HepG2 (cell line): ENCODE measurements at regions not wholly inside any gene's neighbourhood (a gene's known extent, or its start where the extent isn't known, plus 50 kb on each side); places are given as distances from the start of the nearest gene placed in this dataset.

Experiments used
- ATAC-seq: fragments of 200-7000 bp; cut with Tn5 transposase; 3 replicates; pipeline ENCODE4 v1.9.1; 2020; ENCODE audit warnings: mild to moderate bottlenecking, moderate library complexity
- BruUV-seq: library from RNA; stranded (reverse); fragments of 400-500 nt; replicated peaks from 2 replicates; lab custom pipeline; 2021; lab: Mats Ljungman, UMichigan
- CTCF ChIA-PET: fragments of 300-600 bp; formaldehyde crosslinking; extraction: SDS; loops from one replicate; lab custom pipeline; 2021; ENCODE audit warnings: low total read pairs, inconsistent platforms, low intra/inter-chr PET ratio; lab: Yijun Ruan, JAX
- POLR2A ChIA-PET: fragments of 350-600 bp; sonication (Branson Sonifier 250); formaldehyde crosslinking; loops from one replicate; lab custom pipeline; 2020; ENCODE audit warnings: antibody characterized with exemption, inconsistent platforms; lab: Yijun Ruan, JAX
- DNase-seq: peaks from one replicate; pipeline ENCODE4 v3.0.0-alpha.2; 2015; ENCODE audit warnings: low spot score
- FAIRE-seq: peaks from 3 replicates; lab custom pipeline; 2011; peaks lifted over from hg19 to GRCh38; lab: Jason Lieb, UNC
- H2AFZ ChIP-seq: one replicate; pipeline ENCODE4 v1.6.1; 2011; ENCODE audit warnings: low read length, inconsistent platforms
- H3K27ac ChIP-seq: fragments of 300-600 bp; 3 replicates; pipeline ENCODE4 v1.8.0; 2011; ENCODE audit warnings: mixed run types, mild to moderate bottlenecking, mixed read lengths, low read length, inconsistent platforms; ENCODE audit not compliant: insufficient read depth; ENCODE audit errors: extremely low read length
- H3K27me3 ChIP-seq, 2 experiments: fragments of 200-600 bp in 1 of 2; 2 replicates in 1 of 2; 3 replicates in 1 of 2; pipeline versions ENCODE4 v1.6.0 to v1.8.0; 2011; ENCODE audit warnings: low read length in 2 of 2, mild to moderate bottlenecking in 2 of 2, moderate library complexity in 2 of 2, inconsistent platforms in 1 of 2; ENCODE audit not compliant: insufficient read depth in 2 of 2, control insufficient read depth in 1 of 2
- H3K36me3 ChIP-seq, 2 experiments: fragments of 200-600 bp in 1 of 2; replicated peaks in 1 of 2; 2 replicates in 1 of 2; 3 replicates in 1 of 2; pipeline versions ENCODE4 v1.5.1 to v1.8.0; 2011; ENCODE audit warnings: low read length in 2 of 2, inconsistent platforms in 1 of 2; ENCODE audit not compliant: insufficient read depth in 2 of 2, control insufficient read depth in 1 of 2
- H3K4me1 ChIP-seq: 2 replicates; pipeline ENCODE4 v1.5.1; 2012; ENCODE audit warnings: low read length, inconsistent platforms; ENCODE audit not compliant: insufficient read depth
- H3K4me2 ChIP-seq: 2 replicates; pipeline ENCODE4 v1.6.0; 2011; ENCODE audit warnings: low read depth, low read length, inconsistent platforms
- H3K4me3 ChIP-seq, 3 experiments: fragments of 200-600 bp in 1 of 3; sonication (generic), shearing (Covaris generic) in 1 of 3; replicated peaks in 1 of 3; 2 replicates each; pipeline ENCODE4 v1.5.1; 2011 to 2016; ENCODE audit warnings: low read length in 3 of 3, inconsistent platforms in 2 of 3, low read depth in 2 of 3, mild to moderate bottlenecking in 2 of 3, control low read depth in 1 of 3, mixed read lengths in 1 of 3; ENCODE audit not compliant: insufficient read depth in 1 of 3
- H3K79me2 ChIP-seq: one replicate; pipeline ENCODE4 v1.6.1; 2011; ENCODE audit warnings: low read length, inconsistent platforms; ENCODE audit not compliant: insufficient read depth
- H3K9ac ChIP-seq: 2 replicates; pipeline ENCODE4 v1.6.0; 2011; ENCODE audit warnings: mild to moderate bottlenecking, low read depth, low read length, inconsistent platforms; ENCODE audit not compliant: insufficient read depth
- H3K9me3 ChIP-seq: 2 replicates; pipeline ENCODE4 v1.5.1; 2012; ENCODE audit warnings: mild to moderate bottlenecking, low read length
- H4K20me1 ChIP-seq: 2 replicates; pipeline ENCODE4 v1.6.0; 2011; ENCODE audit warnings: inconsistent platforms, mild to moderate bottlenecking, low read length, moderate library complexity; ENCODE audit not compliant: insufficient read depth
- HNRNPL ChIP-seq: fragments of 200-400 bp; formaldehyde crosslinking; IDR thresholded peaks from 2 replicates; pipeline ENCODE4 v1.6.1; 2017; ENCODE audit warnings: mild to moderate bottlenecking, low read depth, low read length
- KLF6 ChIP-seq: IDR thresholded peaks from 2 replicates; pipeline ENCODE4 v1.8.0; 2016; ENCODE audit warnings: missing biosample characterization, missing genetic modification reagents
- TOPORS ChIP-seq: sonication (generic); formaldehyde crosslinking; IDR thresholded peaks from 2 replicates; pipeline ENCODE4 v1.8.0; 2023; ENCODE audit warnings: mild to moderate bottlenecking, missing genetic modification reagents
- ZNF615 ChIP-seq: sonication (generic); formaldehyde crosslinking; IDR thresholded peaks from 2 replicates; pipeline ENCODE4 v1.5.0; 2020; ENCODE audit warnings: mild to moderate bottlenecking, missing genetic modification reagents, borderline replicate concordance
- ZNF670 ChIP-seq: sonication (generic); formaldehyde crosslinking; IDR thresholded peaks from 2 replicates; pipeline ENCODE4 v1.8.0; 2022; ENCODE audit warnings: mild to moderate bottlenecking, missing genetic modification reagents, borderline replicate concordance
- WGBS: methylation state at CpG from one replicate; pipeline ENCODE4 v1.1.6; 2017; ENCODE audit warnings: low lambda C conversion rate; 5-methylcytosine and 5-hydroxymethylcytosine counted together
- in situ Hi-C: cut with HindIII; loops from 2 replicates; pipeline ENCODE4 v1.10.0; 2017; ENCODE audit warnings: low pct_unique_long_range_greater_than_20kb; ENCODE audit not compliant: extremely low pct_ligation_motif_present
- intact Hi-C: fragments of 100-400 bp; cut with micrococcal nuclease; formaldehyde crosslinking; loops from one replicate; pipeline ENCODE4 v1.10.0; 2022; ENCODE audit not compliant: unreplicated experiment
- TF ChIP-seq, protein P1 (sequence below): IDR thresholded peaks from 2 replicates; pipeline ENCODE4 v1.6.1; 2016
- TF ChIP-seq, protein P2 (sequence below): sonication (generic); formaldehyde crosslinking; IDR thresholded peaks from 2 replicates; pipeline ENCODE4 v1.5.0; 2020; ENCODE audit warnings: missing genetic modification reagents
- TF ChIP-seq, protein P3 (sequence below): sonication (generic); formaldehyde crosslinking; IDR thresholded peaks from 2 replicates; pipeline ENCODE4 v1.8.1; 2023; ENCODE audit warnings: mild to moderate bottlenecking, missing genetic modification reagents
- TF ChIP-seq, protein P4 (sequence below): sonication (generic); formaldehyde crosslinking; IDR thresholded peaks from 2 replicates; pipeline ENCODE4 v1.4.0; 2020; ENCODE audit warnings: missing genetic modification reagents
- TF ChIP-seq, protein P5 (sequence below): sonication (generic); formaldehyde crosslinking; IDR thresholded peaks from 2 replicates; pipeline ENCODE4 v1.4.0; 2020; ENCODE audit warnings: mild to moderate bottlenecking, missing genetic modification reagents

DNA sequence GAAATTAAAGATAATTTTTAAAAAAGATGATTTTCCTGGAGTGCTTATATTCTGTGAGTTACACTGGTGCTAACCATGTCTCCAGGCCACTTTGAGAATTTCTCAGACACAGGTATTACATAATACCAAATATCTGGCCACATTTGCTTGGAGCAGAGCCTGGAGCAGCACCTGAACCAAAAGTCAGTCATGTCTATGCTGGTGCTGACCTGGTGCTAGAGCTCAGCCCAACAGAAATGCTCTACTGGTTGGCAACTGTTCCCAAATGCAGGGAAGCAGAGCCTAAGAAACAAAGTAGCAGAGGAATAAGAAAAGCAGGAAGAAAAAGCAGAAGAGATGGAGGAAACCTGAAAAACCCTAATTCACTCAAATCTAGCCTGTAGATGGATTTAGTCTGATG, 135.7 kb upstream of the SLC7A14 start:
- no peak overlapping the region for H3K9ac ChIP-seq
- H3K4me2 ChIP-seq: no peak overlapping the region
- no peaks in the 10 kb centered on the region for H3K4me1 ChIP-seq
- intact Hi-C loops (no loop called here), in situ Hi-C loops (no loop called here)
- no peak overlapping the region for H3K4me3 ChIP-seq
- TF ChIP-seq KLF6 (CRISPR knock-in tag) (no peak), HNRNPL (no peak), ZNF615 (CRISPR knock-in tag) (no peak)
- TF ChIP-seq, protein P1, sequence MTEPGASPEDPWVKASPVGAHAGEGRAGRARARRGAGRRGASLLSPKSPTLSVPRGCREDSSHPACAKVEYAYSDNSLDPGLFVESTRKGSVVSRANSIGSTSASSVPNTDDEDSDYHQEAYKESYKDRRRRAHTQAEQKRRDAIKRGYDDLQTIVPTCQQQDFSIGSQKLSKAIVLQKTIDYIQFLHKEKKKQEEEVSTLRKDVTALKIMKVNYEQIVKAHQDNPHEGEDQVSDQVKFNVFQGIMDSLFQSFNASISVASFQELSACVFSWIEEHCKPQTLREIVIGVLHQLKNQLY (CRISPR knock-in tag): no peak
- no peaks in the 10 kb centered on the region for H3K27me3 ChIP-seq
- no peaks in the 10 kb centered on the region for H4K20me1 ChIP-seq
- no peaks in the 10 kb centered on the region for H3K79me2 ChIP-seq
- ChIA-PET POLR2A (no interaction called here), CTCF (no interaction called here)
- no peaks in the 10 kb centered on the region for H3K9me3 ChIP-seq
- FAIRE-seq (no peak), ATAC-seq (no peak), DNase-seq (no peak)
- no peaks in the 10 kb centered on the region for H3K36me3 ChIP-seq
- H3K27ac ChIP-seq: no peak overlapping the region
- H2AFZ ChIP-seq: no peak overlapping the region
- no TSS peak for BruUV-seq

DNA sequence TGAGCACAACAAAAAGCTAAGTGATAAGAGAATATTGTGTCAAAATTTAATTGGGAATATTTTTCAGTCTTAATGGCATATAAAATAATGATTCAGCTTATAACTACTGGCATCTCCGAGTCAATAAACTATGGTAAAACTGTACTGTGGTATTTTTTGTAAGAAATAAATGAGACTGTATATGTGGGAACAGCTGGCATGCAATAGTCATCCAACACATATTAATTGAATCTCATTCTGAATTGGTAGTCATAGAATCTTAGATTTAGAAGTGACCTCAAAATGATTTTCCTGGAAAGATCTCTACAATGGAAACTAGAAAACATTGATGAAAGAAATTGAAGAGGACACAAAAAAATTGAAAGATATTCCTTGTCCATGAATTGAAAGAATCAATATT, 133.4 kb upstream of the SLC7A14 start:
- H3K4me2 ChIP-seq: no peak overlapping the region
- H4K20me1 ChIP-seq: no peaks in the 10 kb centered on the region
- ATAC-seq (no peak), DNase-seq (no peak), FAIRE-seq (no peak)
- no peak overlapping the region for H3K9ac ChIP-seq
- H3K79me2 ChIP-seq: no peaks in the 10 kb centered on the region
- H3K9me3 ChIP-seq: no peaks in the 10 kb centered on the region
- no peaks in the 10 kb centered on the region for H3K36me3 ChIP-seq
- no peak overlapping the region for H3K4me3 ChIP-seq
- no TSS peak for BruUV-seq
- WGBS: 0% methylated on average over 1 of the region's 1 CpG
- H3K27me3 ChIP-seq: no peaks in the 10 kb centered on the region
- H3K27ac ChIP-seq: no peak overlapping the region
- no peak overlapping the region for H2AFZ ChIP-seq
- CTCF ChIA-PET: no interaction called here
- intact Hi-C loops: no loop called here
- in situ Hi-C loops: no loop called here
- H3K4me1 ChIP-seq: no peaks in the 10 kb centered on the region
- POLR2A ChIA-PET: no interaction called here
- TF ChIP-seq, protein P2, sequence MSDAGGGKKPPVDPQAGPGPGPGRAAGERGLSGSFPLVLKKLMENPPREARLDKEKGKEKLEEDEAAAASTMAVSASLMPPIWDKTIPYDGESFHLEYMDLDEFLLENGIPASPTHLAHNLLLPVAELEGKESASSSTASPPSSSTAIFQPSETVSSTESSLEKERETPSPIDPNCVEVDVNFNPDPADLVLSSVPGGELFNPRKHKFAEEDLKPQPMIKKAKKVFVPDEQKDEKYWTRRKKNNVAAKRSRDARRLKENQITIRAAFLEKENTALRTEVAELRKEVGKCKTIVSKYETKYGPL: no peak
- TF ChIP-seq, protein P3, sequence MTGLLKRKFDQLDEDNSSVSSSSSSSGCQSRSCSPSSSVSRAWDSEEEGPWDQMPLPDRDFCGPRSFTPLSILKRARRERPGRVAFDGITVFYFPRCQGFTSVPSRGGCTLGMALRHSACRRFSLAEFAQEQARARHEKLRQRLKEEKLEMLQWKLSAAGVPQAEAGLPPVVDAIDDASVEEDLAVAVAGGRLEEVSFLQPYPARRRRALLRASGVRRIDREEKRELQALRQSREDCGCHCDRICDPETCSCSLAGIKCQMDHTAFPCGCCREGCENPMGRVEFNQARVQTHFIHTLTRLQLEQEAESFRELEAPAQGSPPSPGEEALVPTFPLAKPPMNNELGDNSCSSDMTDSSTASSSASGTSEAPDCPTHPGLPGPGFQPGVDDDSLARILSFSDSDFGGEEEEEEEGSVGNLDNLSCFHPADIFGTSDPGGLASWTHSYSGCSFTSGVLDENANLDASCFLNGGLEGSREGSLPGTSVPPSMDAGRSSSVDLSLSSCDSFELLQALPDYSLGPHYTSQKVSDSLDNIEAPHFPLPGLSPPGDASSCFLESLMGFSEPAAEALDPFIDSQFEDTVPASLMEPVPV (CRISPR knock-in tag): no peak
- TF ChIP-seq TOPORS (CRISPR knock-in tag) (no peak), ZNF670 (CRISPR knock-in tag) (no peak)
- TF ChIP-seq, protein P4, sequence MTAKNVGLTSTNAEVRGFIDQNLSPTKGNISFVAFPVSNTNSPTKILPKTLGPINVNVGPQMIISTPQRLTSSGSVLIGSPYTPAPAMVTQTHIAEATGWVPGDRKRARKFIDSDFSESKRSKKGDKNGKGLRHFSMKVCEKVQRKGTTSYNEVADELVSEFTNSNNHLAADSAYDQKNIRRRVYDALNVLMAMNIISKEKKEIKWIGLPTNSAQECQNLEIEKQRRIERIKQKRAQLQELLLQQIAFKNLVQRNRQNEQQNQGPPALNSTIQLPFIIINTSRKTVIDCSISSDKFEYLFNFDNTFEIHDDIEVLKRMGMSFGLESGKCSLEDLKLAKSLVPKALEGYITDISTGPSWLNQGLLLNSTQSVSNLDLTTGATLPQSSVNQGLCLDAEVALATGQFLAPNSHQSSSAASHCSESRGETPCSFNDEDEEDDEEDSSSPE (CRISPR knock-in tag): no peak
- TF ChIP-seq, protein P5, sequence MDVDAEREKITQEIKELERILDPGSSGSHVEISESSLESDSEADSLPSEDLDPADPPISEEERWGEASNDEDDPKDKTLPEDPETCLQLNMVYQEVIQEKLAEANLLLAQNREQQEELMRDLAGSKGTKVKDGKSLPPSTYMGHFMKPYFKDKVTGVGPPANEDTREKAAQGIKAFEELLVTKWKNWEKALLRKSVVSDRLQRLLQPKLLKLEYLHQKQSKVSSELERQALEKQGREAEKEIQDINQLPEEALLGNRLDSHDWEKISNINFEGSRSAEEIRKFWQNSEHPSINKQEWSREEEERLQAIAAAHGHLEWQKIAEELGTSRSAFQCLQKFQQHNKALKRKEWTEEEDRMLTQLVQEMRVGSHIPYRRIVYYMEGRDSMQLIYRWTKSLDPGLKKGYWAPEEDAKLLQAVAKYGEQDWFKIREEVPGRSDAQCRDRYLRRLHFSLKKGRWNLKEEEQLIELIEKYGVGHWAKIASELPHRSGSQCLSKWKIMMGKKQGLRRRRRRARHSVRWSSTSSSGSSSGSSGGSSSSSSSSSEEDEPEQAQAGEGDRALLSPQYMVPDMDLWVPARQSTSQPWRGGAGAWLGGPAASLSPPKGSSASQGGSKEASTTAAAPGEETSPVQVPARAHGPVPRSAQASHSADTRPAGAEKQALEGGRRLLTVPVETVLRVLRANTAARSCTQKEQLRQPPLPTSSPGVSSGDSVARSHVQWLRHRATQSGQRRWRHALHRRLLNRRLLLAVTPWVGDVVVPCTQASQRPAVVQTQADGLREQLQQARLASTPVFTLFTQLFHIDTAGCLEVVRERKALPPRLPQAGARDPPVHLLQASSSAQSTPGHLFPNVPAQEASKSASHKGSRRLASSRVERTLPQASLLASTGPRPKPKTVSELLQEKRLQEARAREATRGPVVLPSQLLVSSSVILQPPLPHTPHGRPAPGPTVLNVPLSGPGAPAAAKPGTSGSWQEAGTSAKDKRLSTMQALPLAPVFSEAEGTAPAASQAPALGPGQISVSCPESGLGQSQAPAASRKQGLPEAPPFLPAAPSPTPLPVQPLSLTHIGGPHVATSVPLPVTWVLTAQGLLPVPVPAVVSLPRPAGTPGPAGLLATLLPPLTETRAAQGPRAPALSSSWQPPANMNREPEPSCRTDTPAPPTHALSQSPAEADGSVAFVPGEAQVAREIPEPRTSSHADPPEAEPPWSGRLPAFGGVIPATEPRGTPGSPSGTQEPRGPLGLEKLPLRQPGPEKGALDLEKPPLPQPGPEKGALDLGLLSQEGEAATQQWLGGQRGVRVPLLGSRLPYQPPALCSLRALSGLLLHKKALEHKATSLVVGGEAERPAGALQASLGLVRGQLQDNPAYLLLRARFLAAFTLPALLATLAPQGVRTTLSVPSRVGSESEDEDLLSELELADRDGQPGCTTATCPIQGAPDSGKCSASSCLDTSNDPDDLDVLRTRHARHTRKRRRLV (CRISPR knock-in tag): no peak
